Bronchial epithelial cell (primary cell): ENCODE measurements at regions not wholly inside any gene's neighbourhood (a gene's known extent, or its start where the extent isn't known, plus 50 kb on each side); places are given as distances from the start of the nearest gene placed in this dataset.

Experiments
- DNase-seq: peaks from one replicate; pipeline ENCODE4 v3.0.0-alpha.2; 2010; ENCODE audit warnings: low read depth
- FAIRE-seq: peaks from 2 replicates; lab custom pipeline; 2011; peaks lifted over from hg19 to GRCh38; lab: Jason Lieb, UNC
- H3K27me3 ChIP-seq: 2 replicates; pipeline ENCODE4 v1.5.1; 2011; ENCODE audit warnings: low read length; ENCODE audit not compliant: control insufficient read depth, insufficient read depth
- H3K36me3 ChIP-seq: 2 replicates; pipeline ENCODE4 v1.5.1; 2011; ENCODE audit warnings: low read length; ENCODE audit not compliant: control insufficient read depth, insufficient read depth
- H3K4me3 ChIP-seq: 2 replicates; pipeline ENCODE4 v1.5.1; 2011; ENCODE audit warnings: mild to moderate bottlenecking, low read depth, low read length, control low read depth
- TF ChIP-seq, protein P1 (sequence below): IDR thresholded peaks from 2 replicates; pipeline ENCODE4 v1.5.1; 2011; ENCODE audit warnings: mild to moderate bottlenecking, moderate library complexity, low read length, control low read depth, inconsistent platforms; ENCODE audit not compliant: insufficient read depth, severe bottlenecking

GRCh38 chr20:48528346-48528745 is 299.5 kb downstream of the PREX1 start:
- no peaks in the 10 kb centered on the region for H3K27me3 ChIP-seq
- DNase-seq (no peak), FAIRE-seq (no peak)
- TF ChIP-seq, protein P1, sequence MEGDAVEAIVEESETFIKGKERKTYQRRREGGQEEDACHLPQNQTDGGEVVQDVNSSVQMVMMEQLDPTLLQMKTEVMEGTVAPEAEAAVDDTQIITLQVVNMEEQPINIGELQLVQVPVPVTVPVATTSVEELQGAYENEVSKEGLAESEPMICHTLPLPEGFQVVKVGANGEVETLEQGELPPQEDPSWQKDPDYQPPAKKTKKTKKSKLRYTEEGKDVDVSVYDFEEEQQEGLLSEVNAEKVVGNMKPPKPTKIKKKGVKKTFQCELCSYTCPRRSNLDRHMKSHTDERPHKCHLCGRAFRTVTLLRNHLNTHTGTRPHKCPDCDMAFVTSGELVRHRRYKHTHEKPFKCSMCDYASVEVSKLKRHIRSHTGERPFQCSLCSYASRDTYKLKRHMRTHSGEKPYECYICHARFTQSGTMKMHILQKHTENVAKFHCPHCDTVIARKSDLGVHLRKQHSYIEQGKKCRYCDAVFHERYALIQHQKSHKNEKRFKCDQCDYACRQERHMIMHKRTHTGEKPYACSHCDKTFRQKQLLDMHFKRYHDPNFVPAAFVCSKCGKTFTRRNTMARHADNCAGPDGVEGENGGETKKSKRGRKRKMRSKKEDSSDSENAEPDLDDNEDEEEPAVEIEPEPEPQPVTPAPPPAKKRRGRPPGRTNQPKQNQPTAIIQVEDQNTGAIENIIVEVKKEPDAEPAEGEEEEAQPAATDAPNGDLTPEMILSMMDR, result no peak
- no peaks in the 10 kb centered on the region for H3K36me3 ChIP-seq
- no peak overlapping the region for H3K4me3 ChIP-seq

DNA sequence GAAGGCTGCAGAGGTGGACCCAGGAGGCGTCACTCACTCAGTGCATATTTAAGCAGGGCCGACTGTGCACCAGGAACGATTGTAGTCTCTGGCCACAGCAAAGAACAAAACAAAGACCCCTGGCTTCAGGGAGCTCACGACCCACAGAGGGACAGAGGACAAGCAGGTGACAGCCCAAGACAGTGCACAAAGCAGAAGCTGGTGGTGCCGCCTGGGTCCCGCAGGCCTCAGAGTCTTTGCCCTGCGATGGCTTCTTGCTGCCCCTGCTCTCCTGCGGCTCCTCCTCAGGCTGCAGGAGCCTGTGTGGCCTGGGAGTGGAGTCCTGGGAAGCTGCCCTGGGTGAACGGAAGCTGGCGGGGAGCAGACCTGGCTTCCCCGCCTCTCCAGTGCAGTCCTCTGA is 300.0 kb downstream of the PREX1 start:
- no peak overlapping the region for H3K4me3 ChIP-seq
- no peaks in the 10 kb centered on the region for H3K36me3 ChIP-seq
- no peaks in the 10 kb centered on the region for H3K27me3 ChIP-seq
- FAIRE-seq (no peak), DNase-seq (no peak)
- TF ChIP-seq, protein P1, result no peak

- Histone ChIP-seq H3K27me3 (no peaks in the 10 kb centered on the region), H3K4me3 (no peak overlapping the region), H3K36me3 (no peaks in the 10 kb centered on the region)
- FAIRE-seq, result no peak
- TF ChIP-seq, protein P1, result no peak
- no peak for DNase-seq
These were observed 300.9 kb downstream of the PREX1 start for GRCh38 chr20:48526936-48527335.

DNA sequence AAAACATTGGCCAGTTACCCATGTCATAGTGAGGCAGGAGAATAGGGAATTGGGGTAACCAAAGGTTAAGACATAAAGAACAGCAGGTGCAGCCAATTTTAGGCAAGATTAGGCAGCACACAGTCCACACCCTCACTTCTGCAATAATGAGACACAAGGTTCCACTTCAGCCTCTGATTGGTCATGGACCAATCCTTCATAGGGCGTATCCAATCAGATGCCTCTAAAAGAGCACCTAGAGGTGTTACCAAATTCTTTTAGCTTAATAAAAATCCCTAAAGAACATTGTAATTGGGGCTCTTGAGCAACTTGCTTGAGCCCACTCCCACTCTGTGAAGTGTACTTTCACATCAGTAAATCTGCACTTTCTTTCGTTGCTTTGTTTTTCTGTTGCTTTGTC is 302.4 kb downstream of the PREX1 start:
- no peaks in the 10 kb centered on the region for H3K36me3 ChIP-seq
- H3K27me3 ChIP-seq, result no peaks in the 10 kb centered on the region
- TF ChIP-seq, protein P1, result no peak
- FAIRE-seq, result no peak
- DNase-seq, result no peak
- no peak overlapping the region for H3K4me3 ChIP-seq

- DNase-seq, result no peak
These were observed 303.2 kb downstream of the PREX1 start for GRCh38 chr20:48524582-48524981.

More at GRCh38 chr20:48524582-48524981, 303.2 kb downstream of the PREX1 start:
- H3K4me3 ChIP-seq, result no peak overlapping the region
- H3K27me3 ChIP-seq, result no peaks in the 10 kb centered on the region
- no peaks in the 10 kb centered on the region for H3K36me3 ChIP-seq
- TF ChIP-seq, protein P1, result no peak
- no peak for FAIRE-seq
